ENCODE measurements at regions not wholly inside any gene's neighbourhood (a gene's known extent, or its start where the extent isn't known, plus 50 kb on each side); places are given as distances from the start of the nearest gene placed in this dataset.

DNA sequence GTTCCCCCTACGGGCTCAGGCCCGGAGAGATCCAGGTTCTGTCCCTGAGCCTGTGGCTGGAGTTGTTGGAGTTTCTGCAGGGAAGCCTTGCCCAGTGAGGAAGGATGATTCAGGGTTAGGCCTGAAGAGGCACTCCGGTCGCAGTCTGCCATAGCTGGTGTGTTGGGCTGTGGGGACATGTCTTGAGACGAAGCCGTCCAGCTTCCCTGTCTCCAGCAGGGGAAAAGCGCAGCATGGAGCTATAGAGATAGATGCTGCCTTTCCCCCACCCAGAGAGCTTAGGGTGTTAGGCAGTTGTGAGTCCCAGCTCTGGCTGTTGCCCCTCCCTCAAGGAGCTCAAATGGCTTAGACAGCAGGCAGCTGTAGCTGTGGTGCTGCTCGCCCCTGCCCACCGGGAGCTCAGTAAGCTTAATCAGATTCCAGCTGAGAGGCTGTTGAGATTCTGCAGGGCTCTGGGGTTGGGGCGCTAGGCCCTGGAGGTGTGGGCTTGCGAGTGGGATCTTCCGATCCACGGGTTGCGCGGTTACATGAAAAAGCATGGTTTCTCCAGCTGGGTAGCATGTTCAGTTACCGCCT lies 103.9 kb downstream of the PMAIP1 start:
- Histone ChIP-seq H3K4me3 (ENCODE audit: low read depth, low read length, poor library complexity, severe bottlenecking) (no peak overlapping the region), H3K27ac (ENCODE audit: low read depth, low read length, poor library complexity, severe bottlenecking) (no peak overlapping the region), H3K27me3 (replicated peaks; ENCODE audit: insufficient read depth, low read depth, low read length, poor library complexity) (peaks cover 4% of the 10 kb centered on the region), H3K36me3 (ENCODE audit: insufficient read depth, low read length, poor library complexity, severe bottlenecking) (no peaks in the 10 kb centered on the region), H3K4me1 (ENCODE audit: insufficient read depth, low read length, poor library complexity, severe bottlenecking) (no peaks in the 10 kb centered on the region), H3K9me3 (ENCODE audit: low read depth, low read length, poor library complexity, severe bottlenecking) (no peaks in the 10 kb centered on the region)
- no TSS peak for BruUV-seq (replicated peaks)
- TF ChIP-seq, protein P1, sequence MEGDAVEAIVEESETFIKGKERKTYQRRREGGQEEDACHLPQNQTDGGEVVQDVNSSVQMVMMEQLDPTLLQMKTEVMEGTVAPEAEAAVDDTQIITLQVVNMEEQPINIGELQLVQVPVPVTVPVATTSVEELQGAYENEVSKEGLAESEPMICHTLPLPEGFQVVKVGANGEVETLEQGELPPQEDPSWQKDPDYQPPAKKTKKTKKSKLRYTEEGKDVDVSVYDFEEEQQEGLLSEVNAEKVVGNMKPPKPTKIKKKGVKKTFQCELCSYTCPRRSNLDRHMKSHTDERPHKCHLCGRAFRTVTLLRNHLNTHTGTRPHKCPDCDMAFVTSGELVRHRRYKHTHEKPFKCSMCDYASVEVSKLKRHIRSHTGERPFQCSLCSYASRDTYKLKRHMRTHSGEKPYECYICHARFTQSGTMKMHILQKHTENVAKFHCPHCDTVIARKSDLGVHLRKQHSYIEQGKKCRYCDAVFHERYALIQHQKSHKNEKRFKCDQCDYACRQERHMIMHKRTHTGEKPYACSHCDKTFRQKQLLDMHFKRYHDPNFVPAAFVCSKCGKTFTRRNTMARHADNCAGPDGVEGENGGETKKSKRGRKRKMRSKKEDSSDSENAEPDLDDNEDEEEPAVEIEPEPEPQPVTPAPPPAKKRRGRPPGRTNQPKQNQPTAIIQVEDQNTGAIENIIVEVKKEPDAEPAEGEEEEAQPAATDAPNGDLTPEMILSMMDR (conservative IDR thresholded peaks at IDR 0.05; ENCODE audit: low read depth, low read length): no peak
- TF ChIP-seq EZH2 (IDR thresholded peaks at IDR 0.05; ENCODE audit: borderline replicate concordance, low read depth, low read length, poor library complexity, severe bottlenecking): no peak
- POLR2A ChIA-PET (ENCODE audit: low non-redundant PET): no interaction called here
- CTCF ChIA-PET: no interaction called here
- intact Hi-C loops (cut with micrococcal nuclease; ENCODE audit: unreplicated experiment): no loop called here
- DNase-seq (ENCODE audit: low spot score): no peak

DNA sequence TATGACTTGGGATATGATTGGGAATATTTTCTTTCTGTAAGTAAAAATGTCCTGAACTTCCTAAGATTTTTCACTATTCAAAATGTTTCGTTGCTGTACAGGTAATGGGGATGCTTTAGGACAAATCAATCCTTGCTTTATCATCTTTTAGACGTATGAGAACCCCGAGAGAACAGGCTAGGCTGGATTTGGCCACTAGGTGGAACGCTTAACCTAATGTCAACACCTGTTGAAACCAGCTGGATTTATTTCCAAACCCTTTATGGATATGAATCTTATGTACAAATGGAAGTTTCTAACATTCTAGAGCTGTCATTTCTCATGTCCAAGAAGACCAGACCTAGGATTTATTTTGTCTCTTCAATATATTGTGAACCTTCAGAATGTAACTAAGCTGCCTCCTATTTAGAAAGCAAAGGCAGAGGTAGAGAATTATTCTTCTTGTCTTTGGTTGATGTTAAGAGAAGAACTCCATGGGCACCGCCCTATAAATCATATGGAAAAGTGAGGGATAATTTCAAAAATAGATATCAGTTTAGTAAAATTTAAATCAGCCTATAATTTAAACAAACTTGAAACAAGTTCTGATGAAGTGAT lies 96.7 kb downstream of the PMAIP1 start:
- ChIA-PET CTCF (interaction anchor here (0.7 to 1.8 kb wide), 2 partner anchors 112 to 553 kb away, joined by 3 to 9 read pairs; no protein-coding TSS in a partner anchor), POLR2A (ENCODE audit: low non-redundant PET) (no interaction called here)
- no peaks in the 10 kb centered on the region for H3K27me3 ChIP-seq (replicated peaks; ENCODE audit: insufficient read depth, low read depth, low read length, poor library complexity)
- no peaks in the 10 kb centered on the region for H3K4me1 ChIP-seq (ENCODE audit: insufficient read depth, low read length, poor library complexity, severe bottlenecking)
- intact Hi-C loops (cut with micrococcal nuclease; ENCODE audit: unreplicated experiment): no loop called here
- no TSS peak for BruUV-seq (replicated peaks)
- H3K4me3 ChIP-seq (ENCODE audit: low read depth, low read length, poor library complexity, severe bottlenecking): no peak overlapping the region
- peak; percentile 52 for DNase-seq (ENCODE audit: low spot score)
- no peaks in the 10 kb centered on the region for H3K36me3 ChIP-seq (ENCODE audit: insufficient read depth, low read length, poor library complexity, severe bottlenecking)
- H3K27ac ChIP-seq (ENCODE audit: low read depth, low read length, poor library complexity, severe bottlenecking): no peak overlapping the region
- no peaks in the 10 kb centered on the region for H3K9me3 ChIP-seq (ENCODE audit: low read depth, low read length, poor library complexity, severe bottlenecking)
- TF ChIP-seq, protein P1 (conservative IDR thresholded peaks at IDR 0.05; ENCODE audit: low read depth, low read length): peak; percentile 74
- TF ChIP-seq EZH2 (IDR thresholded peaks at IDR 0.05; ENCODE audit: borderline replicate concordance, low read depth, low read length, poor library complexity, severe bottlenecking): no peak

GRCh38 chr18:59994357-59994756 lies 94.6 kb downstream of the PMAIP1 start:
- Histone ChIP-seq H3K27ac (ENCODE audit: low read depth, low read length, poor library complexity, severe bottlenecking) (no peak overlapping the region), H3K9me3 (ENCODE audit: low read depth, low read length, poor library complexity, severe bottlenecking) (no peaks in the 10 kb centered on the region), H3K27me3 (replicated peaks; ENCODE audit: insufficient read depth, low read depth, low read length, poor library complexity) (no peaks in the 10 kb centered on the region), H3K36me3 (ENCODE audit: insufficient read depth, low read length, poor library complexity, severe bottlenecking) (no peaks in the 10 kb centered on the region), H3K4me1 (ENCODE audit: insufficient read depth, low read length, poor library complexity, severe bottlenecking) (no peaks in the 10 kb centered on the region), H3K4me3 (ENCODE audit: low read depth, low read length, poor library complexity, severe bottlenecking) (no peak overlapping the region)
- POLR2A ChIA-PET (ENCODE audit: low non-redundant PET): no interaction called here
- peak; percentile 15 for DNase-seq (ENCODE audit: low spot score)
- intact Hi-C loops (cut with micrococcal nuclease; ENCODE audit: unreplicated experiment): no loop called here
- CTCF ChIA-PET: interaction anchor here (0.5 to 1.0 kb wide), 2 partner anchors 153 to 555 kb away, joined by 4 read pairs; no protein-coding TSS in a partner anchor
- TF ChIP-seq, protein P1 (conservative IDR thresholded peaks at IDR 0.05; ENCODE audit: low read depth, low read length): peak; percentile 40
- no peak for TF ChIP-seq EZH2 (IDR thresholded peaks at IDR 0.05; ENCODE audit: borderline replicate concordance, low read depth, low read length, poor library complexity, severe bottlenecking)
- no TSS peak for BruUV-seq (replicated peaks)

All from A673 (cell line).